ENCODE measurements at regions not wholly inside any gene's neighbourhood (a gene's known extent, or its start where the extent isn't known, plus 50 kb on each side); places are given as distances from the start of the nearest gene placed in this dataset.

- DNase-seq = no peak
Measured at GRCh38 chr13:50106559-50106958, 91.3 kb downstream of the KCNRG start.

GRCh38 chr13:50107205-50107604 is 92.0 kb downstream of the KCNRG start:
- DNase-seq = no peak

GRCh38 chr13:50114961-50115360 is 99.7 kb downstream of the KCNRG start:
- no peak for DNase-seq

GRCh38 chr13:50115695-50116094 is 100.5 kb downstream of the KCNRG start:
- DNase-seq = no peak

- no peak for DNase-seq
Measured at GRCh38 chr13:50116430-50116973, 101.3 kb downstream of the KCNRG start.

GRCh38 chr13:50119591-50119990 is 104.3 kb downstream of the KCNRG start:
- DNase-seq = no peak

GRCh38 chr13:50122455-50122854 is 107.2 kb downstream of the KCNRG start:
- no peak for DNase-seq

GRCh38 chr13:50123002-50123401 is 107.8 kb downstream of the KCNRG start:
- DNase-seq = no peak

GRCh38 chr13:50123515-50123861 is 108.2 kb downstream of the KCNRG start:
- DNase-seq = no peak

- DNase-seq = peak; percentile 75
Measured at GRCh38 chr13:50123862-50124535, 108.8 kb downstream of the KCNRG start.

- peak; percentile 88 for DNase-seq
Measured at GRCh38 chr13:50124536-50125303, 109.5 kb downstream of the KCNRG start.

- DNase-seq = no peak
Measured at GRCh38 chr13:50125304-50125553, 110.0 kb downstream of the KCNRG start.

GRCh38 chr13:50125554-50126262 is 110.5 kb downstream of the KCNRG start:
- DNase-seq = peak; percentile 81

GRCh38 chr13:50126263-50126992 is 111.2 kb downstream of the KCNRG start:
- DNase-seq = no peak

- DNase-seq = peak; percentile 71
Measured at GRCh38 chr13:50126993-50127725, 111.9 kb downstream of the KCNRG start.

GRCh38 chr13:50127726-50128291 is 112.6 kb downstream of the KCNRG start:
- no peak for DNase-seq

GRCh38 chr13:50128428-50128931 is 113.2 kb downstream of the KCNRG start:
- DNase-seq = peak; percentile 32

- DNase-seq = no peak
Measured at GRCh38 chr13:50129081-50129705, 113.9 kb downstream of the KCNRG start.

- no peak for DNase-seq
Measured at GRCh38 chr13:50129706-50130122, 114.5 kb downstream of the KCNRG start.

GRCh38 chr13:50130123-50130946 is 115.1 kb downstream of the KCNRG start:
- peak; percentile 43 for DNase-seq
